SK-N-DZ (cell line): ENCODE measurements at regions not wholly inside any gene's neighbourhood (a gene's known extent, or its start where the extent isn't known, plus 50 kb on each side); places are given as distances from the start of the nearest gene placed in this dataset.
"Not testable (repeated sequence)": the region's sequence is repeated elsewhere in the genome, so short reads cannot be mapped to it uniquely, and the experiment has no call there.

Source experiments
- DNase-seq: peaks from one replicate; pipeline ENCODE4 v3.0.0-alpha.2; 2015; ENCODE audit warnings: low spot score

DNA sequence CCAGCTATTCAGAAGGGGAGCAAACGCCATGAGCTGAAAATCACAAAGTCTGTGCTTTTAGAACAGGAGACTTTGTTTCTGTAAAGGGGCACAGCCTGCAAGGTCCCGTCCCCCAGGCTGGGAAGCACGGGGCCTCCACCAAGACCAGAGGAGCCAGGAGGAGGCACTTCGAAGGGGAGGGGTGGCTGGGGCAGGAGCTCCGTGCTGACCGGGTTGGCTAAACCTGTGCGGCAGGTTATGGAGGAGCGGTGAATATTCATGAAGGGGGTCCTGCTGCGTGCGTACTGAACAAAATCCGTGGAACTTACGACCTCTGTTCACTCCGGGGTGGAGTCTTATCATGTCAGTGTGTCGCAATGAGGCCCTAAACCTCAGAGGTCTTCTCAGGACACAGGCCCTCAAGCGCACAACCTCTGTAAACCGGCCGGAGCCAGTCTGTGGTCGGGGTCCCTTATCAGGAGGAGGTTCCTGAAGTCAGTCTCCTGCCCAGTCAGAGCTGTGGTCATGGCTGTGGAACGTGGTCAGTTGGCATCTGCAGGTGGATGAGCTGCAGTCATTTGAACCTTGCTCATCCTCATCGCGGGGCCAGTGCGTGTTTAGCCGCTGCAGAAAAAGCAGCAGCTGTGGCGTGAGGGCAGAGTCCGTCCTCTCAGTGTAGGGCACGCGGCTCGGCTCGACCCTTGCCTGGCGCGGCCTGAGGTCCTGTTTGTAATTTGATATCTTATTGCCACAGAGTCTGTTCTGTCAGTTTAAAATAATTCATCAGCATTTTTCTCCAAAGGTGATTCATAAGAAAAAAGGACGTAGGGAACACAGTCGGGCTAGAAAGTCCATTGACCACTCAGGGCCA, 5507.7 kb upstream of the TPTE start:
- not testable (repeated sequence) for DNase-seq

DNA sequence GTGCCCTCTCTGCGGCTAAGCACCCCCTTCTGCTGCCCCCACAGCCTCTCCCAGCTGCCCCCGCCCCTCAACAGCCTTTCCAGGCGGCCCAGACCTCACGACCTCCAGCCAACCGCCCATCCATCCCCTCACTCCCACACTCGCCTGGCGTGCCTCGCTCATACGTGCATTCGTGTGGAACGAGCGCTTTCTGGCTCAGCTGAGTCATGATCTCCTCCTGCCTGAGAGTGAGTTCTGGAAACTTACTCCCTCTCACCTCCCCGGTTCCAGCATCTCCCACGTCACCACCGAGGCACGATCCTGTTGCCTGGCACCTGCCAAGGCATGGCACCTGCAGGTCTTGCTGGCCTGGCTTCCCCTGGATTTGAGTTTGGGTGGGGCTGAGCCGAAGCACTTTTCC, 5506.2 kb upstream of the TPTE start:
- not testable (repeated sequence) for DNase-seq

DNA sequence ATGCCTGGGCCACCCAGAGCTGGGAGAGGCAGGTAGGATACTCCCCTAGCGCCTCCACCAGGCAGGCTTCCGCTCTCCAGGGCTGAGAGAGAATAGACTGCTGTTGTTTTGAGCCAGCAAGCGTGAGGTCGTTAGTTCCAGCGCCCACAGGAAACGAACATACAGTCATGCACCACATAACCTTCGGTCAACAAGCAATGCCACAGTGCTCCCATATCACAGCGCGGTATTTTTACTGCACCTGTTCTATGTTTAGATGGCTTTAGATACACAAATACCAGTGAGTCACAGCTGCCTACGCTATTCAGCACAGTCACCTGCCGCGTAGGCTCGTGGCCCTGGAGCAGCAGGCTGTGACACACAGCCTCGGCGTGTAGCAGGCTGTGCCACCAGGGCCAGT, 5502.3 kb upstream of the TPTE start:
- DNase-seq, result not testable (repeated sequence)

DNA sequence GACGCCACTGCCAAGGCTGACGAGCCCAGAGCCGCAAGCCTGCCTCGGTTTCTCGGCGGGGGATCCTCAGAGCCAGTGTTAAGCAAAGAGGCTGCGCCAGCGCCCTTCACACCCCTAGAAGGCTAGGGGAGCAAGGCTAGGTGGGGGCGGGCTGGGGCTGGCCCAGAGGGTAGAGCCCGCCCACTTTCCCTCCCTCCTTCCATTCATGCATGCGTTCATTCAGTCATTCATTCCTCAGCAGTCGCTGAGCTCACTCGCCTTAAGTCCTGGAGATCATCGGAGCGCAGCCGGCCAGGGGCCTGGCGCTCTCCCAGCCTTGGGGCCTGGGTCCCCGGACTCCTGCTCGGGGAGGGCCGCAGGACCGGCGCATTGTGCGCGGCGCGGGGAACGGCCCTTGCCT, 5499.6 kb upstream of the TPTE start:
- not testable (repeated sequence) for DNase-seq

DNA sequence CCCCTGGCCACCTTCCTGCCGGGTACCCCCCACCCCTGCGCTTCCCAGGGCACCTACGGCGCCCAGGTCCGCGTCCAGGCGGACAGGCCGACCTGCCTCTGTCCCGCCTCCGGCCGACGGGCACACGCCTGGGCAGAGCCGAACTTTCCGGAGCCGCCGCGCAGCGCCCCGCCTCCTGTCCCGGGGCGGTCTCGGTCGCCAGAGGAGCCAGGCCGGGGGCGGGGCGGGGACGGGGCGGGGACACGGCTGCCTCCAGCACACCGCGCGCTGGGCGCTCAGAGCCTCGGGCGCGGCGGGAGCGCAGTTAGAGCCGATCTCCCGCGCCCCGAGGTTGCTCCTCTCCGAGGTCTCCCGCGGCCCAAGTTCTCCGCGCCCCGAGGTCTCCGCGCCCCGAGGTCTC, 5499.1 kb upstream of the TPTE start:
- not testable (repeated sequence) for DNase-seq

DNA sequence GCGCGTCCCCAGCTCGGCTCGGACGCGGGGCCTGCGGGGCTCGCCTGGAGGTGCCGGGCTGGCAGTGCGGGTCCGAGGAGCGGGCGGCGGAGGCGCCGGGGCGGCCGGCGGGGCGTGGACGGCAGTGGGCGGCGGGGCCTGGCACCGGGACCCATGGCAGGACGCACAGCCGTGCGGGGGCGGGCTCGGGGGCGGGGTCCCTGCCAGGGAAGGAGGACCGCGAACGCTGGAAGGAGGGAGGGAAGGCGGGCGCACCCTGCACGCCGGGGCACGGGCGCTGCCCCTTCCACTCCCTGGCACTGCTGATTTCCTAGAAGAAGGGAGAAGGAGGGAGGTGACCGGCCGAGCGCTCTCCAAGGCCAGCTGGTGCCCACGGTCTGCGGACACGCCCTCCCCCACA, 5498.6 kb upstream of the TPTE start:
- not testable (repeated sequence) for DNase-seq

DNA sequence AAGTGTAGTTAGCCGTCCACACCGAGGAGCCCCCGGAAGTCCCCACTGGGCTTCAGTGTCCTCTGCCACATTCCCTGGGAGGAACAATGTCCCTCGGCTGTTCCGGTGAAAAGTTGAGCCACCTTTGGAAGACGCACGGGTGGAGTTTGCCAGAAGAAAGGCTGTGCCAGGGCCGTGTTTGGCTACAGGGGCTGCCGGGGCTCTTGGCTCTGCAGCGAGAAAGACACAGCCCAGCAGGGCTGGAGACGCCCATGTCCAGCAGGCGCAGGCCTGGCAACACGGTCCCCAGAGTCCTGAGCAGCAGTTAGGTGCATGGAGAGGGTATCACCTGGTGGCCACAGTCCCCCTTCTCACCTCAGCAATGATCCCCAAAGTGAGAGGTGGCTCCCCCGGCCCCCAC, 5486.2 kb upstream of the TPTE start:
- DNase-seq, result not testable (repeated sequence)

DNA sequence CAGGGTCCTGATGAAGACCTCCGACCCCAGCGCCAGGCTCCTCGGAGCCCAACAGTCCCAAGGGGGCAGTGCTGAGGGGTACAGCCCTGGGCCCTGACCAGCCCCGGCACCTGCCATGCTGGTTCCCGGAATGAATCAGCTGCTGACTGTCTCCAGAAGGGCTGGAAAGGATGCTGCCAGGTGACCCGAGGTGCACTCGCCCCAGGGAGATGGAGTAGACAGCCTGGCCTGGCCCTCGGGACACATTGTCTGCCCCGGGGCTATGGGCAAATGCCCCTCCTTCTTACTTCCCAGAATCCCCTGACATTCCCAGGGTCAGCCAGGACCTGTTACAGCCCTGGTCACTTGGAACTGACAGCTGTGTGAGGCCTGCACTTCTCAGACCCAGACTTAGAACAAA, 5485.8 kb upstream of the TPTE start:
- not testable (repeated sequence) for DNase-seq

DNA sequence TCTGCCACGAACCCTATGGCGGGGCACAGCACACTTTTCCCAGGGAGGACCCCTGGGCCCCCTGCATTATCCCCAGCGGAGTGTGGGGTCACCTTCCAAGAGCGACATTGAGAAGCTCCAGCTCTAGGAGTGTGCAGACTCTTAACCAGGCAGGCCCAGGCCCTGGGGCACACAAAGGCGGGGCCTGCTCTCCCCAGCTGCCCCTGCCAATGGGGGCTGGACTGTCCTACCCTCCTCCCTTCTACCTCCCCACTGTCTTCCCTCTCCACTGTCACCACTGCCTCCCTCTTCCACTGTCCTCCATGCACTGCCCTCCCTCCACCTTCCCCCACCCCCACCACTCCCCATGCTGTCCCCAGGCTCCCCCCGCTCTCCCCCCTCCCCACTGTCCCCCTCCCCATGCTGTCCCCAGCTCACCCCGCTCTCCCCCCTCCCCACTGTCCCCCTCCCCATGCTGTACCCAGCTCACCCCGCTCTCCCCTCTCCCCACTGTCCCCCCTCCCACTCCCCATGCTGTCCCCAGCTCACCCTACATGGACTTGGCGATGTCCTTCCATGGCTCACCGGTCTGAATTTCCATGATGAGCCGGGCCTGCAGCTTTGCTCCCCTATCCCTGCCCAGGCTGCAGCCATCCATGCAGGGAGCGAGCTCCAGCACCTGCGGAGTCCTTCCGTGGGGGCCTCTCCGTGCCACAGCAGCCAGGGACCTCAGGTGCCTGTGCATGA, 5483.6 kb upstream of the TPTE start:
- DNase-seq, result not testable (repeated sequence)

DNA sequence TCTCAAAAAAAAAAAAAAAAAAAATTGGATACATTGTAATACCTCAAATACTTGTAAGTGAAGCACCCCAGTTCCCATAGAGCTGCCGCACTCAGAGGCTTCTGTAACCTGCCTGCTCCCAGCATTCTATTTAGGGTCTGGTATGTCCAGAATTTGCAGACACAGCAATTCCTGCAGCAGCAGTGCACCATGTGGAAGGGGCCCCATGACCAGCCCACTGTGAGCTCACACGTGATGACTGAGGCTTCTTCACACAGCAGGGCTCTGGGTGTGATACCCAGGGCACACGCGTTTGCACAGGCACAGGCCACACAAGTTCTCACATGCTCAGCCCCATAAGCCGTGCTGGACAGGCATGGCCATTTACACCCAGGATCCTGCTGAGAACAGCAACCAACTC, 5481.5 kb upstream of the TPTE start:
- DNase-seq, result not testable (repeated sequence)

DNA sequence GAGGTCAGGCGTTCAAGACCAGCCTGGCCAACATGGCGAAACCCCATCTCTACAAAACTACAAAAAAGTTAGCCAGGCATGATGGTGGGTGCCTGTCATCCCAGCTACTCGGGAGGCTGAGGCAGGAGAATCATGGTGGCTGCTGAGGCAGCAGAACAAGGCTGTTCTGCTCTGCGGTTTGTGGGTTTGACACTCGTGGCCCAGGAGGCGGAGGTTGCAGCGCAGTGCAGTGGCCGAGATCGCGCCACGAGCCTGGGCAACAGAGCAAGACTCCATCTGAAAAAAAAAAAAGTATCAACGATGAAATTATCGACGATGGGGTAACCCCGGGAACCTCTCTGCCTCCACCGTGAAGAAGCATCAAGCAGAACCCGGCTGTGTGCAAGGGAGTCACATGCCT, 5478.8 kb upstream of the TPTE start:
- DNase-seq, result not testable (repeated sequence)

DNA sequence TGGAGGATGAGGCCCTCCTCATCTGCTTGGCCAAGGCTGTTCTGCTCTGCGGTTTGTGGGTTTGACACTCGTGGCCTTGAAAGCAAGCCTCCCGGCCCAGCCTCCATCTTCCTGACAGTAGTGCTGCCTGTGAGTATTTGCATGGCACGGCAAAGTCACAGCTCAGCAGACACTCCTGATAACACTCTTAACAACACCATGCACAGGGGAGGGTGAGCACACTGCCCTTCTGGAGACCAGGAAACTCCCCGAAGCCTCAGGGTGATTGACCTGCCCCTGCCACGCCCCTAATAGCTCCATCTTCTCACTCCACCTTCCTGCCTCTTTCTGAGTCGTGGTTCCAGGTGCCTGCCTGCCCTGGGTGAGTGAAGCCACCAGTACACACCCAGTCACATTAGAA, 5476.6 kb upstream of the TPTE start:
- DNase-seq, result not testable (repeated sequence)

DNA sequence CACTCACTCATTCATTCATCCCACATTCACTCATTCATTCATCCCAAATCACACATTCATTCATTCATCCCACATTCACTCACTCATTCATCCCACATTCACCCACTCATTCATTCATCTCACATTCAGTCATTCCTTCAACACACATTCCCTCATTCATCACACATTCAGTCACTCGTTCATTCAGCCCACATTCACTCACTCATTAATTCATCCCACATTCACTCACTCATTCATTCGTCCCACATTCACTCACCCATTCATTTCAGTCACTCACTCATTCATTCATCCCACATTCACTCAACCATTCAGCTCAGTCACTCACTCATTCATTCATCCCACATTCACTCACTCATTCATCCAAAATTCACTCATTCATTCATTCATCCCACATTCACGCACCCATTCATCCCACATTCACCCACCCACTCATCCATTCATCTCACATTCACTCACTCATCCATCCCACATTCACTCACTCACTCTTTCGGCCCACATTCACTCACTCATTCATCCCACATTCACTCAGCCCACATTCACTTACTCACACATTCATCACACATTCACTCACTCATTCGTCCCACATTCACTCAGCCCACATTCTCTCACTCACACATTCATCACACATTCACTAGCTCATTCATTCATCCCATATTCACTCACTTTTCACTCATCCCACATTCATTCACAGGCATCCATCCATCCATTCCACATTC, 5469.9 kb upstream of the TPTE start:
- DNase-seq, result not testable (repeated sequence)

DNA sequence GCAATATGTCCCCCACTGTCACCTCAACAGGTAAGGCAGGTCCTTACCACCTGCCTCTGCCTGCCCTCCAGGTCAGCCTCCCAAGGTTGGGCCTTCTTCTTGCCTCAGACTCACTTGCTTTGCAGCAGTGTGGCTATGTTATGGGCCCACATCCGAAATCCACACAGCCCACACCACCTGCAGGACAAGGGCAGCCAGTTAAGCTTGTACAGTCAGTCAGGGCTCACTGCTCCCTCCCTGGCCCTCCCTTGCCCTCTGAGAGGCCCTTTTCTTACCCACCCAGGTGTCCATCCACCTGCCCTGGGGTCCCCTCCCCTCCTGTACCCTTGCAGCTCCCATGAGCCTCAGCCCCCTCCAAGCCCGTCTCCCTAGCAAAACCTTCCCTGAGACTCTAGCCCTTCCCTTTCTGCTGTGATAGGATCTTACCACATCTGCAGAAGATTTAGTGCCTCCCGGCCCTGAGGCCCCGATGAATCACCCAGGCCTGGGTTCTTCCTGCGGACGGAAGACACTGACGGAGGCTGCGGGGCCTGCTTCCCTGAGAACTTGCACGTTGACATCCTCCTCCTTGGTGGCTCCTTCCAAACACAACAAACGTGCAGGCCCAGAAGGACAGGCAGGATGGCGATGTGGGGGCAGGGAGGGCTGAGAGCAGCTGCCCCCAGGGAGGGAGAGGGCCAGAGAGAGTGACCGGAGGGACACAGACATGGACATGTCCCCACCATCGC, 5466.2 kb upstream of the TPTE start:
- not testable (repeated sequence) for DNase-seq

DNA sequence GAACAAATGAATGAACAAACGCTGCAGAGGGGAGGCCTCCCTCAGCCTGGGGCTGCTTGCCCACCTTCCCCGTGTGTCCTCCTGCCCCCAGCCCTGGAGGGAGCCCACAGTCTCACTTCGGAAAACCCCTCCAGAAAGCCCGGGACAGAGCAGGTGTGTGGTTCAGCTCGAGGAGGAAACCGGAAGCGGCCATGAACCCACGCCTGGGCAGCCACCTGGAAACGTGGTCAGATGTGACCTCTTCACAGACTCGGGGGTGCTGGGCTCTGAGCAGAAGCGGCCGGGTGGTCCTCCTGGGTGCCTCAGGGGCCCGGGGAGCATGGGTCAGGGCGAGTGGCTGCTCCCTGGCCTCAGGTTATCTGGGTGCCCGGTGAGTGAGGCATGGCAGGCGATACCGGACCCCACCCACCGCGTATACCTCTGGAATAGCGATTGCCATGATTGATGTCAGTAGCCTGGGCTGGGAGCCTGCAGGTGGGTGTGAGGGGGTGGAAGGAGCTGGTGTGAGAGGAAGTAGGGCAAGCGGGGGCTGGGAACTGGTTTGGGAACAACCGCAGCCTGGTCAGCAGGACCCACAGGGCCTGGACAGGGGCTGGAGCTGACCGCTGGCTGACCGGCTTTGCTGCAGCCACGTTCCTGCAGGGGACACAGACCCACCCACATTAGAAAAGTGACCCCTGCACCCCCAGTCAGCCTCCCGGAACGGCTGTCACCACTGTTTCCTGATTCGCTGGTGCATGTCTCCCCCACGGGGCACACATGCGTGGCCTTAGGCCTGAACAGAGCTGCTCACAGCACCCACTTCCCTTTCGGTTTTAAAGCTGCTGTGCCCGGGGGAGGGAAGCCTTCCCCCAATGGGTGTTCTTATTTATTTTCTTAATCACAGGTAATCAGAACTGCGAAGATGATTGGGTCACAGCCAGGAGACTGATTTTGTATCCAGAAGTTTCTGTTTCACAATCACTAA, 5465.1 kb upstream of the TPTE start:
- DNase-seq, result not testable (repeated sequence)

DNA sequence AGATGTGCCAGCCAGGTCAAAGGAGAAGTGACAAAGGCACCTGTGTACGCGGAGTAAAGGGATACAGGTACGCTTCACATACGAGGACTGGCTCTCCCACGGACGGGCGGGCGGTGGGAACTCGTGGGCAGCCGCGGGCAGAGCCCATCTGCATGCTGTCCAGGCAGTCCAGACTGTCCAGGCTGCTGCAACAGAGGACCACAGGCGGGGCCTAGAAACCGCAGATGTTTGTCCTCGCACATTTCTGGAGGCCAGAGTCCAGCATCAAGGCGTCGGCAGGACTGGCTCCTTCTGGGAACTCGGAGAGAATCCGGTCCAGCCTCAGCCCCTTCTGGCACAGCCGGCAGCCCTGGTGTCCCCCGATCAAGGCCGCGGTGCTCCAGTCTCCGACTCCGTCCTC, 5464.3 kb upstream of the TPTE start:
- DNase-seq, result not testable (repeated sequence)

DNA sequence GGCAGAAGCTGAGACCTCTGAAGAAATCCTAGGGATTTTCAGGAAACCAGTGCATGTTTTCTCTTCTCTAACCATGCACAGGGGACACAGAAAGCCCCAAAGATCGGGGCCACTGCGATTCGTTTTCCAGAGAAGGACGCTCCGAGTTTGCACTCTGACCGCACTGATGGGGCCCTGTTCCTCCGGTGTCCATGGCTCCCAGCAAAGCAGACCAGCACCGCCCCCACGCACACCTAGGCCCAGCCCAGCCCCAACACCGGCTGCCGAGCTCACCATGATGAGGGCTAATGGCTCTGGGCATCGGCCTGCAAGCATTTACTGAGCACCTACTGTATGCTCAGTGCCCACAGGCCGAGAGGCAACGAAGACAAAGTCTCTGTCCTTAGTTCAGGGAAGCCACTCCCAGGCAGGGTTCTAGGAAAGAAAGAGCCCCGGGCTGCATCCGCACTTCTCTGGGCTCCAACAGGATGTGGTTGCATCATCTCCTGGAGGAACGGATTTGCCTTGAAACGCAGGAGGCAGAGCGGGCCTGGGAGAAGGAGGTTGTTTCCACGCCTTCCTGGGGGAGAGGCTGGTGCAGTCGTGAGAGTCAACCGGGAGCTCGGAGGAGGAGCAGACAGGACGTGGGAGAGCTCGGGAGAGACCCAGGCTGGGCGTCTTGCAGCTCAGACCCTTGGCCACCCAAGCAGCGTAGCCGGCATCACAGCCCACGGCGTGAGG, 5460.9 kb upstream of the TPTE start:
- not testable (repeated sequence) for DNase-seq

DNA sequence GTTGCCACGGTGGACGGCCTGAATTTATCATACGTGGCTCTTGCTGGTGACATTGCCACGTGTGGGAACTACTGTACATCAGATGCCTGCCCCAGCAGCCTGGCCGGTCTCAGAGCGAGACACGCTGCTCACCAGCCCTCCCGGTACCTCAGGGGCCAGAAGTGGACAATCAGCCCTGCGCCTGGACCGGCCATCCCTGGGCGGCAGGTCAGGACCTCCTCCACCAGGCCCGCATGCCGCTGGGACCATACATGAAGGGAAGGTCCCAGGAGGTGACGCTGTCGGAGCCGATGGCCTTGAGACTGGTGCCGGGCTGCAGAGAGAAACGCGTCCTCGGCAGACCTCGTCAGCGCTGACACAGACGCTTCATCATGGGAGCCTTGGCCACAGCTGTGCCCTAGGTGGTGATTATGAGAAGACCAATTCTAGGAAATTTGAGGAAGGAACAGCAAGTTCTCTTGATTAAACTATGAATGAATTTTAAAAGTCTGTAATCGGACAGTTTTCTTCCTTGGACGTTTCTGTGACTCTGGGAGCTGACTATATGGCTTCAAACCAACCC, 5456.7 kb upstream of the TPTE start:
- DNase-seq, result not testable (repeated sequence)
